Karpas-422 (cell line): ENCODE measurements at regions not wholly inside any gene's neighbourhood (a gene's known extent, or its start where the extent isn't known, plus 50 kb on each side); places are given as distances from the start of the nearest gene placed in this dataset.

Experiments
- DNase-seq: peaks from one replicate; pipeline ENCODE4 v3.0.0-alpha.2; 2015
- H2AFZ ChIP-seq: fragments of 200-600 bp; sonication (generic); 2 replicates; pipeline ENCODE4 v1.6.1; 2014; ENCODE audit warnings: antibody characterized with exemption, low read length, mixed read lengths
- H3K27ac ChIP-seq: fragments of 200-600 bp; sonication (generic); 2 replicates; pipeline ENCODE4 v1.5.1; 2014; ENCODE audit warnings: mild to moderate bottlenecking, low read length, moderate library complexity
- H3K27me3 ChIP-seq: fragments of 200-600 bp; sonication (generic); 2 replicates; pipeline ENCODE4 v1.6.1; 2014; ENCODE audit warnings: low read length, mixed read lengths
- H3K36me3 ChIP-seq: fragments of 200-600 bp; sonication (generic); 2 replicates; pipeline ENCODE4 v1.6.1; 2014; ENCODE audit warnings: low read length, mixed read lengths; ENCODE audit not compliant: insufficient read depth
- H3K4me1 ChIP-seq: fragments of 200-600 bp; sonication (generic); 2 replicates; pipeline ENCODE4 v1.6.1; 2014; ENCODE audit warnings: mild to moderate bottlenecking, low read length, mixed read lengths
- H3K4me2 ChIP-seq: fragments of 200-600 bp; sonication (generic); 2 replicates; pipeline ENCODE4 v1.6.1; 2014; ENCODE audit warnings: low read length, low read depth, mild to moderate bottlenecking; ENCODE audit not compliant: poor library complexity, severe bottlenecking
- H3K4me3 ChIP-seq: fragments of 200-600 bp; sonication (generic); 2 replicates; pipeline ENCODE4 v1.5.1; 2014; ENCODE audit warnings: mild to moderate bottlenecking, antibody characterized with exemption, low read length, mixed read lengths
- H3K79me2 ChIP-seq: fragments of 200-600 bp; sonication (generic); 2 replicates; pipeline ENCODE4 v1.6.1; 2014; ENCODE audit warnings: mild to moderate bottlenecking, low read length, mixed read lengths
- H3K9ac ChIP-seq: fragments of 200-600 bp; sonication (generic); 2 replicates; pipeline ENCODE4 v1.6.0; 2014; ENCODE audit warnings: low read length
- H3K9me2 ChIP-seq: fragments of 200-600 bp; sonication (generic), shearing (Covaris generic); replicated peaks from 2 replicates; pipeline ENCODE4 v1.6.0; 2014; ENCODE audit warnings: mild to moderate bottlenecking, low read length, moderate library complexity; ENCODE audit not compliant: insufficient read depth
- H3K9me3 ChIP-seq: fragments of 300-700, 200-600 bp; sonication (generic); 2 replicates; pipeline ENCODE4 v1.6.1; 2014; ENCODE audit warnings: low read length, mixed read lengths
- H4K20me1 ChIP-seq: fragments of 200-600 bp; sonication (generic); 2 replicates; pipeline ENCODE4 v1.6.1; 2014; ENCODE audit warnings: mild to moderate bottlenecking, antibody characterized with exemption, low read length, low read depth; ENCODE audit not compliant: insufficient read depth

- Histone ChIP-seq H3K4me3 (no peak overlapping the region), H2AFZ (no peak overlapping the region), H3K79me2 (no peaks in the 10 kb centered on the region), H3K9me2 (no peaks in the 10 kb centered on the region), H4K20me1 (no peaks in the 10 kb centered on the region), H3K36me3 (no peaks in the 10 kb centered on the region), H3K4me1 (no peaks in the 10 kb centered on the region), H3K9ac (no peak overlapping the region), H3K9me3 (no peaks in the 10 kb centered on the region), H3K27me3 (no peaks in the 10 kb centered on the region), H3K4me2 (no peak overlapping the region), H3K27ac (no peak overlapping the region)
- DNase-seq: no peak
Observed at GRCh38 chr5:56625541-56625940, 189.8 kb upstream of the MAP3K1 start.

DNA sequence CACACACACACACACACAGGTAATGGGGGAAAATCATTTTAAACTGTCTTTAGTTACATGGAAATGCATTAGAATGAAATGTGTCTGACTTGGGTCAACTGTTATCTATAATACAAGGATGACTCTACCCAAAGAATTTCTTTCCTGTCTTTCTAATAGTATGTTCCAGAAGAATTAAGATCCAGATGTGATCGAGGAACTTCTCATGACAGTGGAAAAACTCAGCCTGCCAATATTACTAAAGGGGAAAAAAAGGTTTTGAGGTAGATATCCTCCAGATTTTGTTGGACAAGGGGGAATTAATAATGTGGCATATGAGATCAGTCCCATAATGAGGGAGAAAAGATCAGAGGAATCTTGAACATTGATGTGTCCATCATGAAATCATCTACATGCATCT is 190.6 kb upstream of the MAP3K1 start:
- H2AFZ ChIP-seq: no peak overlapping the region

DNA sequence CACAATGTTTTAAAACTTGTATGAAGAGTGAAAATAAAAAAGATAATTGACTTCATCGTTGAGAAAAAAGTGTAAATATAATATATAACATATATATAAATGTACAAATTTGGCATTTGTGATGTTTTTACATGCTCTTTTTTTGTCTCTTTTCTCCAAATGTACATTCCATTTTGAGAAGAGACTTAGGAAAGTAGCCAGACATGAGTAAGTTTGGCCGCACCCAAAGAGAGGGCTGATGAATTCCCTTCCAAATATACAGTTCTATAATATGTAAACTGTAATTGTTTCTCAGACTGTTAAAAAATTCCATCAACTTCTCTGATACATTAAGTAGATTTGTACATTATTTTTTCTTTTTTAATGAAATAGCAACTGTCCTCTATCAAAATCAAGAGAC is 193.2 kb upstream of the MAP3K1 start:
- Histone ChIP-seq H4K20me1 (no peaks in the 10 kb centered on the region), H3K9me2 (no peaks in the 10 kb centered on the region), H3K9me3 (peaks cover 9% of the 10 kb centered on the region; the same call in 1 of the 2 replicates), H3K4me2 (no peak overlapping the region), H3K36me3 (no peaks in the 10 kb centered on the region), H3K4me3 (no peak overlapping the region), H2AFZ (no peak overlapping the region), H3K27me3 (no peaks in the 10 kb centered on the region), H3K9ac (no peak overlapping the region), H3K79me2 (no peaks in the 10 kb centered on the region), H3K27ac (no peak overlapping the region), H3K4me1 (no peaks in the 10 kb centered on the region)
- no peak for DNase-seq

More for the DNA sequence above, 190.6 kb upstream of the MAP3K1 start:
- no peak overlapping the region for H3K4me2 ChIP-seq
- DNase-seq: no peak
- H4K20me1 ChIP-seq: no peaks in the 10 kb centered on the region
- no peaks in the 10 kb centered on the region for H3K27me3 ChIP-seq
- no peak overlapping the region for H3K9ac ChIP-seq
- H3K4me3 ChIP-seq: no peak overlapping the region
- H3K4me1 ChIP-seq: no peaks in the 10 kb centered on the region
- H3K27ac ChIP-seq: no peak overlapping the region
- H3K9me2 ChIP-seq: no peaks in the 10 kb centered on the region
- no peaks in the 10 kb centered on the region for H3K36me3 ChIP-seq
- no peaks in the 10 kb centered on the region for H3K79me2 ChIP-seq
- H3K9me3 ChIP-seq: no peaks in the 10 kb centered on the region

DNA sequence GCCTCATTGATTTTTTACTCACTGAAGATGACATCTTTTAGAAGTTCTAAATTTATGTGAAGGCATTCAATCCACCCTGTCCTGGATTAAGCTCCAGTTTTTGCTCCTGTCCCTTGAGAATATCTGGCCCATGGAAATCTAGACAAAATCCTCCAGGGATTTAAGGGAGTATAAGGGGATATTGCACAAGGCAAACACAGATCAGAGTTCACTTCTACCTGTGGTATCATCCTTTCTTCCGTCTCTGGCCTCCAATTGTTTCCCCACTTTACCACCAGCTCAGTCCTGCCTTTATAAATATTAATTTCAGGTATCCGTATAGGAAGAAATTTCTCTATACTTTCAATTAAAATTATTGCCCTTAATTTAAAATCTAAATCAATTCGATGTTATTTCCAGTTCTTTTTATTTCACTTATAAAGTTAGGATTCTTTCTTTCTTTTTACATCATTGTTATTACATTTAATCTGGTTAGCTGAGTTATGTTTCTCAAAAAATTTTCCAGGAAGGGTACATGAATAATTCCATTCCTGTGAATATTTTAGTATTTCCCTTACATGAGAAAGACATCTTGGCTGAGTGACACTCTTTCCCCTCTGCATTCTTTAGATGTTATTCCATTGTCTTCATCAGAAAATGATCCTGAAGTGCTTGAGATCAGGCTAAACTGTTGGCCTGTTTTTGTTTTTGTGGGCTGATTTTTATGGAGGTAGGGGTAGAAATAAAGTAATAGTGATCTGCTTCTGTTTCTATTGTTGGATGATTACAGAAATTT is 194.3 kb upstream of the MAP3K1 start:
- Histone ChIP-seq H3K27ac (no peak overlapping the region), H2AFZ (no peak overlapping the region), H3K79me2 (no peaks in the 10 kb centered on the region), H4K20me1 (no peaks in the 10 kb centered on the region), H3K4me2 (no peak overlapping the region), H3K9ac (no peak overlapping the region), H3K4me1 (no peaks in the 10 kb centered on the region), H3K4me3 (no peak overlapping the region), H3K36me3 (no peaks in the 10 kb centered on the region), H3K27me3 (no peaks in the 10 kb centered on the region), H3K9me2 (no peaks in the 10 kb centered on the region), H3K9me3 (peaks cover 9% of the 10 kb centered on the region; the same call in 1 of the 2 replicates)
- no peak for DNase-seq

DNA sequence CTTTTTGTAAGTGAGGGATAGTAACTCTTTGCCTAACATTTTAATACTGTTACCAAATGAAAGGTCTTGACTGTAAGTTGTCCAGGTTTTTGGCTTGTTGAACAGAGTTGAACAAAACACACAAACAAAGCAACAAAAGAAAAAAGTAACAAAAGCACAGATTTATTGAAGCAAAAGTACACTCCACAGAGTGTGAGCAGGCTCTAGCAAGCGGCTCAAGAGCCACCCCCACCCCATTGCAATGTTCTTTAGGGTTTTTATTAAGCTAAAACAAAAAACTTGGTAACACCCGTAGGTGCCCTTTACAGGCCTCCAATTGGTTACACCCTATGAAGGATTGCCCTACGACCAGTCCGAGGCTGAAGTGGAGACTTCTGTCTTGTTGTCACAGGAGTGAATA is 197.4 kb upstream of the MAP3K1 start:
- H3K27me3 ChIP-seq: no peaks in the 10 kb centered on the region
- H3K9me3 ChIP-seq: peaks cover 9% of the 10 kb centered on the region; the same call in 1 of the 2 replicates
- H3K9ac ChIP-seq: no peak overlapping the region
- H4K20me1 ChIP-seq: no peaks in the 10 kb centered on the region
- no peaks in the 10 kb centered on the region for H3K36me3 ChIP-seq
- H3K79me2 ChIP-seq: no peaks in the 10 kb centered on the region
- no peaks in the 10 kb centered on the region for H3K4me1 ChIP-seq
- no peak overlapping the region for H2AFZ ChIP-seq
- no peaks in the 10 kb centered on the region for H3K9me2 ChIP-seq
- H3K4me2 ChIP-seq: no peak overlapping the region
- no peak overlapping the region for H3K4me3 ChIP-seq
- DNase-seq: no peak
- H3K27ac ChIP-seq: no peak overlapping the region

GRCh38 chr5:56616454-56617160 is 198.7 kb upstream of the MAP3K1 start:
- no peaks in the 10 kb centered on the region for H3K27me3 ChIP-seq
- H3K4me2 ChIP-seq: no peak overlapping the region
- H4K20me1 ChIP-seq: no peaks in the 10 kb centered on the region
- peaks cover 9% of the 10 kb centered on the region; the same call in 1 of the 2 replicates for H3K9me3 ChIP-seq
- no peak for DNase-seq
- H3K4me1 ChIP-seq: no peaks in the 10 kb centered on the region
- no peak overlapping the region for H2AFZ ChIP-seq
- H3K79me2 ChIP-seq: no peaks in the 10 kb centered on the region
- H3K9ac ChIP-seq: no peak overlapping the region
- no peaks in the 10 kb centered on the region for H3K9me2 ChIP-seq
- no peak overlapping the region for H3K4me3 ChIP-seq
- no peaks in the 10 kb centered on the region for H3K36me3 ChIP-seq
- no peak overlapping the region for H3K27ac ChIP-seq

- Histone ChIP-seq H3K4me2 (no peak overlapping the region), H3K79me2 (no peaks in the 10 kb centered on the region), H3K36me3 (no peaks in the 10 kb centered on the region), H4K20me1 (no peaks in the 10 kb centered on the region), H3K9me3 (peaks cover 9% of the 10 kb centered on the region; the same call in 1 of the 2 replicates), H3K9me2 (no peaks in the 10 kb centered on the region), H3K9ac (no peak overlapping the region), H3K27ac (no peak overlapping the region), H3K4me1 (no peaks in the 10 kb centered on the region), H3K27me3 (no peaks in the 10 kb centered on the region), H3K4me3 (no peak overlapping the region), H2AFZ (no peak overlapping the region)
- DNase-seq: no peak
Observed at GRCh38 chr5:56615361-56616153, 199.8 kb upstream of the MAP3K1 start.

DNA sequence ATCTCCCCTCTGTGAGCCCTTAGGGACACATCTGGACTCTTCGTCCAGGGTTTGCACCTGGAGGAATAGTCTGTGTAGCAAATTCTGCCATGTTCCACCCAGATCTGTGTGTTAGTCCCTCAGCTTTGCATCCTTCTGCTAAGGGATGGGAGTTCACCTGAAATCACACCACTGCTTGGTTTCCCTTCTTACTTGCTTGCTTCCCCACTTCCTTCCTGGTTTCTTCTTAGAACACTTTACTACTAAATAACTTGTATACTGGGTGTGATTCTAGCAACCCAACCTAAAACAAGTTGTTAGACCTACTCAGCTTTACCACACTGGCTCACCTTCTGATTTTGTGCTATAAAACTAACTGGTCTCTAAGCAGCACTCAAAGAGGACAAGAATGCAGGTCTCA is 202.6 kb upstream of the MAP3K1 start:
- H3K4me1 ChIP-seq: peaks cover 12% of the 10 kb centered on the region
- no peak overlapping the region for H3K4me3 ChIP-seq
- no peaks in the 10 kb centered on the region for H4K20me1 ChIP-seq
- no peak overlapping the region for H3K4me2 ChIP-seq
- DNase-seq: no peak
- no peak overlapping the region for H2AFZ ChIP-seq
- no peaks in the 10 kb centered on the region for H3K36me3 ChIP-seq
- peaks cover under 1% of the 10 kb centered on the region; the same call in 1 of the 2 replicates for H3K9me3 ChIP-seq
- no peak overlapping the region for H3K27ac ChIP-seq
- H3K9me2 ChIP-seq: no peaks in the 10 kb centered on the region
- no peaks in the 10 kb centered on the region for H3K79me2 ChIP-seq
- no peaks in the 10 kb centered on the region for H3K27me3 ChIP-seq
- no peak overlapping the region for H3K9ac ChIP-seq
